ENCODE measurements at regions not wholly inside any gene's neighbourhood (a gene's known extent, or its start where the extent isn't known, plus 50 kb on each side); places are given as distances from the start of the nearest gene placed in this dataset.

- TF ChIP-seq NR1H2 (CRISPR knock-in tag; IDR thresholded peaks at IDR 0.05; ENCODE audit: borderline replicate concordance, low read depth) (no peak), GATAD2A (CRISPR knock-in tag; IDR thresholded peaks at IDR 0.05) (no peak), EP300 (IDR thresholded peaks at IDR 0.05; ENCODE audit: low read depth in 2 of 2, low read length in 2 of 2) (no peak), EP300 (CRISPR knock-in tag; IDR thresholded peaks at IDR 0.05; ENCODE audit: borderline replicate concordance) (no peak), ZBTB8A (CRISPR knock-in tag; IDR thresholded peaks at IDR 0.05; ENCODE audit: borderline replicate concordance, low read depth) (no peak), ZFP41 (CRISPR knock-in tag; IDR thresholded peaks at IDR 0.05; ENCODE audit: borderline replicate concordance) (no peak), REPIN1 (CRISPR knock-in tag; IDR thresholded peaks at IDR 0.05; ENCODE audit: borderline replicate concordance, low read depth) (no peak), MAFG (CRISPR knock-in tag; IDR thresholded peaks at IDR 0.05) (no peak)
- TF ChIP-seq, protein P1, sequence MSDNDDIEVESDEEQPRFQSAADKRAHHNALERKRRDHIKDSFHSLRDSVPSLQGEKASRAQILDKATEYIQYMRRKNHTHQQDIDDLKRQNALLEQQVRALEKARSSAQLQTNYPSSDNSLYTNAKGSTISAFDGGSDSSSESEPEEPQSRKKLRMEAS (IDR thresholded peaks at IDR 0.05): no peak
Measured at GRCh38 chr16:77647726-77648125, 74.6 kb upstream of the NUDT7 start.

Data from HepG2 (cell line).